ENCODE measurements at regions not wholly inside any gene's neighbourhood (a gene's known extent, or its start where the extent isn't known, plus 50 kb on each side); places are given as distances from the start of the nearest gene placed in this dataset.

GRCh38 chr10:61173450-61173849 lies 229.5 kb upstream of the RHOBTB1 start:
- Histone ChIP-seq H3K27ac (no peak overlapping the region), H3K4me1 (peaks cover 10% of the 10 kb centered on the region), H3K27me3 (ENCODE audit: insufficient read depth in 3 of 3, low read length in 2 of 3) (no peaks in the 10 kb centered on the region), H3K4me3 (no peak overlapping the region), H3K9me3 (no peaks in the 10 kb centered on the region), H3K36me3 (ENCODE audit: insufficient read depth in 1 of 2, low read depth in 1 of 2) (no peaks in the 10 kb centered on the region)
- no peak for TF ChIP-seq CTCF (IDR thresholded peaks at IDR 0.05)
- 82 to 86% (median 83%) methylated on average over 5 of the region's 5 CpGs for WGBS, 3 donors
- DNase-seq (no peak), ATAC-seq (no peak)
- intact Hi-C loops (cut with DNase I), result no loop called here

- DNase-seq, result no peak
These were observed 228.4 kb upstream of the RHOBTB1 start for GRCh38 chr10:61172182-61172926.

GRCh38 chr10:61170594-61170993 lies 226.6 kb upstream of the RHOBTB1 start:
- Histone ChIP-seq H3K9me3 (peaks cover 9% of the 10 kb centered on the region), H3K4me1 (peaks cover 14% of the 10 kb centered on the region), H3K27ac (peak overlapping the region; percentile 85), H3K36me3 (ENCODE audit: insufficient read depth in 1 of 2, low read depth in 1 of 2) (no peaks in the 10 kb centered on the region), H3K27me3 (ENCODE audit: insufficient read depth in 3 of 3, low read length in 2 of 3) (no peaks in the 10 kb centered on the region), H3K4me3 (peak overlapping the region; percentile 59)
- peak; percentile 89 to 92 (median 92) for ATAC-seq
- no peak for DNase-seq
- 33 to 70% (median 39%) methylated on average over 2 of the region's 2 CpGs for WGBS, 3 donors
- no peak for TF ChIP-seq CTCF (IDR thresholded peaks at IDR 0.05)
- intact Hi-C loops (cut with DNase I), result no loop called here

More at GRCh38 chr10:61172182-61172926, 228.4 kb upstream of the RHOBTB1 start:
- Histone ChIP-seq H3K4me3 (no peak overlapping the region), H3K9me3 (peaks cover 8% of the 10 kb centered on the region), H3K27me3 (ENCODE audit: insufficient read depth in 3 of 3, low read length in 2 of 3) (no peaks in the 10 kb centered on the region), H3K4me1 (peaks cover 10% of the 10 kb centered on the region), H3K27ac (no peak overlapping the region), H3K36me3 (ENCODE audit: insufficient read depth in 1 of 2, low read depth in 1 of 2) (no peaks in the 10 kb centered on the region)
- TF ChIP-seq CTCF (IDR thresholded peaks at IDR 0.05), result no peak
- no peak for ATAC-seq
- intact Hi-C loops (cut with DNase I), result no loop called here
- 90 to 94% (median 93%) methylated on average over 5 of the region's 5 CpGs for WGBS, 3 donors

- no peaks in the 10 kb centered on the region for H3K36me3 ChIP-seq (ENCODE audit: insufficient read depth in 1 of 2, low read depth in 1 of 2)
- no peak for DNase-seq
- peaks cover 24% of the 10 kb centered on the region for H3K4me1 ChIP-seq
- H3K4me3 ChIP-seq, result peak overlapping the region; percentile 59
- H3K27me3 ChIP-seq (ENCODE audit: insufficient read depth in 3 of 3, low read length in 2 of 3), result no peaks in the 10 kb centered on the region
- intact Hi-C loops (cut with DNase I), result loop anchor here in 1 of 2 donors (10.0 kb wide), 1 partner anchor 284 kb away; no protein-coding TSS in a partner anchor
- TF ChIP-seq CTCF (IDR thresholded peaks at IDR 0.05), result no peak
- peak overlapping the region; percentile 85 for H3K27ac ChIP-seq
- peak in 3 of 4 donors; percentile 61 to 80 (median 70) for ATAC-seq
- peaks cover 9% of the 10 kb centered on the region for H3K9me3 ChIP-seq
These were observed 225.3 kb upstream of the RHOBTB1 start for GRCh38 chr10:61169294-61169693.
